ENCODE measurements at regions not wholly inside any gene's neighbourhood (a gene's known extent, or its start where the extent isn't known, plus 50 kb on each side); places are given as distances from the start of the nearest gene placed in this dataset.

DNA sequence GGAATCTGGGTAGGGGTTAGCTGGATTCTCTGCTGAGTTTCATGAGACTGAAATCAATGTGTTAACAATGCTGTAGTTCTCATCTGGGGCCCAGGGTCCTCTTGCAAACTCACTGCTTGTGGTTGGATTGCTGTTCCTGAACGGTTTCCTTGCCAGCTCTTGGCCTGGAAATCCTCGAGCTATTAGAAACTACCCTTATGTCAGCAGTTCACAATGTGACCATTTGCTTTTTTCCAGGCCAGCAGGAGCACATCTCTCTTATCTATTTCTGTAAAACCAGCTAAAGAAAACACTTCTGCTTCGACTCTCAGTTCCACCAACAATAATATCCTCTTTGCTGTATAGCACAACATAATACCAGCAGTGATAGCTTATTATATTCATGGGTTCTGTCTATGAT lies 140.1 kb upstream of the TRAM1L1 start:
- TF ChIP-seq, protein P1, sequence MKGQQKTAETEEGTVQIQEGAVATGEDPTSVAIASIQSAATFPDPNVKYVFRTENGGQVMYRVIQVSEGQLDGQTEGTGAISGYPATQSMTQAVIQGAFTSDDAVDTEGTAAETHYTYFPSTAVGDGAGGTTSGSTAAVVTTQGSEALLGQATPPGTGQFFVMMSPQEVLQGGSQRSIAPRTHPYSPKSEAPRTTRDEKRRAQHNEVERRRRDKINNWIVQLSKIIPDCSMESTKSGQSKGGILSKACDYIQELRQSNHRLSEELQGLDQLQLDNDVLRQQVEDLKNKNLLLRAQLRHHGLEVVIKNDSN (IDR thresholded peaks at IDR 0.05), result no peak
- TF ChIP-seq, protein P2, sequence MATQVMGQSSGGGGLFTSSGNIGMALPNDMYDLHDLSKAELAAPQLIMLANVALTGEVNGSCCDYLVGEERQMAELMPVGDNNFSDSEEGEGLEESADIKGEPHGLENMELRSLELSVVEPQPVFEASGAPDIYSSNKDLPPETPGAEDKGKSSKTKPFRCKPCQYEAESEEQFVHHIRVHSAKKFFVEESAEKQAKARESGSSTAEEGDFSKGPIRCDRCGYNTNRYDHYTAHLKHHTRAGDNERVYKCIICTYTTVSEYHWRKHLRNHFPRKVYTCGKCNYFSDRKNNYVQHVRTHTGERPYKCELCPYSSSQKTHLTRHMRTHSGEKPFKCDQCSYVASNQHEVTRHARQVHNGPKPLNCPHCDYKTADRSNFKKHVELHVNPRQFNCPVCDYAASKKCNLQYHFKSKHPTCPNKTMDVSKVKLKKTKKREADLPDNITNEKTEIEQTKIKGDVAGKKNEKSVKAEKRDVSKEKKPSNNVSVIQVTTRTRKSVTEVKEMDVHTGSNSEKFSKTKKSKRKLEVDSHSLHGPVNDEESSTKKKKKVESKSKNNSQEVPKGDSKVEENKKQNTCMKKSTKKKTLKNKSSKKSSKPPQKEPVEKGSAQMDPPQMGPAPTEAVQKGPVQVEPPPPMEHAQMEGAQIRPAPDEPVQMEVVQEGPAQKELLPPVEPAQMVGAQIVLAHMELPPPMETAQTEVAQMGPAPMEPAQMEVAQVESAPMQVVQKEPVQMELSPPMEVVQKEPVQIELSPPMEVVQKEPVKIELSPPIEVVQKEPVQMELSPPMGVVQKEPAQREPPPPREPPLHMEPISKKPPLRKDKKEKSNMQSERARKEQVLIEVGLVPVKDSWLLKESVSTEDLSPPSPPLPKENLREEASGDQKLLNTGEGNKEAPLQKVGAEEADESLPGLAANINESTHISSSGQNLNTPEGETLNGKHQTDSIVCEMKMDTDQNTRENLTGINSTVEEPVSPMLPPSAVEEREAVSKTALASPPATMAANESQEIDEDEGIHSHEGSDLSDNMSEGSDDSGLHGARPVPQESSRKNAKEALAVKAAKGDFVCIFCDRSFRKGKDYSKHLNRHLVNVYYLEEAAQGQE (IDR thresholded peaks at IDR 0.05; ENCODE audit: low read depth), result no peak
- TF ChIP-seq CEBPB (IDR thresholded peaks at IDR 0.05), result no peak
- TF ChIP-seq NFIC (IDR thresholded peaks at IDR 0.05), result no peak
- no peak for TF ChIP-seq YY1 (IDR thresholded peaks at IDR 0.05; ENCODE audit: low read depth)
- no peak for TF ChIP-seq TEAD4 (IDR thresholded peaks at IDR 0.05)
- TF ChIP-seq EP300 (IDR thresholded peaks at IDR 0.05; ENCODE audit: borderline replicate concordance), result no peak
